ENCODE measurements at regions not wholly inside any gene's neighbourhood (a gene's known extent, or its start where the extent isn't known, plus 50 kb on each side); places are given as distances from the start of the nearest gene placed in this dataset.

DNA sequence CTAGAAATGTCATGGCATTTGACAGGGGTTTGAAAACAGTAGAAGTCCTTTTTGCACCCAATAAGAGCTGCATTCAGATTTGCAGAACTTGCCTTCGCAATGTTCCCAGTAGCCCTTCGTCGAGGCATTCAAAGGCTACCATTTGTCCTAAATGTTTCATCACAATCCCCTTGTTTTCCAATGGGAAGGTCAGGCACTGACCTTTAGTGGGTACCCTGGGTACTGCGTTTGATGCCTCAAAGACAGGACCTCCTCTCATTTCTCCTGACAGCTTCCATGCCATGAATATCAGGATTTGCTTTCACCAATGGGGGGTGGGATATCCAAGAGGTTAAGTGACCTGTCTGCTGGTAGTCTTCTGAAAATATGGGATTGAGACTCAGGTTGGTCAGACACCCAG is 1063.1 kb downstream of the BCL11B start:
- TF ChIP-seq, protein P1, sequence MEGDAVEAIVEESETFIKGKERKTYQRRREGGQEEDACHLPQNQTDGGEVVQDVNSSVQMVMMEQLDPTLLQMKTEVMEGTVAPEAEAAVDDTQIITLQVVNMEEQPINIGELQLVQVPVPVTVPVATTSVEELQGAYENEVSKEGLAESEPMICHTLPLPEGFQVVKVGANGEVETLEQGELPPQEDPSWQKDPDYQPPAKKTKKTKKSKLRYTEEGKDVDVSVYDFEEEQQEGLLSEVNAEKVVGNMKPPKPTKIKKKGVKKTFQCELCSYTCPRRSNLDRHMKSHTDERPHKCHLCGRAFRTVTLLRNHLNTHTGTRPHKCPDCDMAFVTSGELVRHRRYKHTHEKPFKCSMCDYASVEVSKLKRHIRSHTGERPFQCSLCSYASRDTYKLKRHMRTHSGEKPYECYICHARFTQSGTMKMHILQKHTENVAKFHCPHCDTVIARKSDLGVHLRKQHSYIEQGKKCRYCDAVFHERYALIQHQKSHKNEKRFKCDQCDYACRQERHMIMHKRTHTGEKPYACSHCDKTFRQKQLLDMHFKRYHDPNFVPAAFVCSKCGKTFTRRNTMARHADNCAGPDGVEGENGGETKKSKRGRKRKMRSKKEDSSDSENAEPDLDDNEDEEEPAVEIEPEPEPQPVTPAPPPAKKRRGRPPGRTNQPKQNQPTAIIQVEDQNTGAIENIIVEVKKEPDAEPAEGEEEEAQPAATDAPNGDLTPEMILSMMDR (IDR thresholded peaks at IDR 0.05; ENCODE audit: extremely low read depth in 1 of 2, insufficient read depth in 1 of 2, low read depth in 1 of 2, low read length in 2 of 2) = no peak
- no peak for TF ChIP-seq POLR2A (IDR thresholded peaks at IDR 0.05; ENCODE audit: low read depth, low read length)
